Activated T-helper 17 cell treated with anti-CD3 and anti-CD28 coated beads, Interleukin-2, amount 50 U/mL, for 72 hours (primary cell): ENCODE measurements at regions not wholly inside any gene's neighbourhood (a gene's known extent, or its start where the extent isn't known, plus 50 kb on each side); places are given as distances from the start of the nearest gene placed in this dataset.

Experiments
- ATAC-seq: fragments of 150-1000 bp; cut with Tn5 transposase; replicated peaks from 2 replicates; pipeline ENCODE4 v1.10.0; 2021; ENCODE audit warnings: mild to moderate bottlenecking, moderate library complexity
- H3K27ac Mint-ChIP-seq: one replicate; pipeline ENCODE4 v1.8.0; 2022; ENCODE audit warnings: mixed read lengths
- H3K27me3 Mint-ChIP-seq: one replicate; pipeline ENCODE4 v1.8.0; 2022; ENCODE audit warnings: mixed read lengths
- H3K36me3 Mint-ChIP-seq: one replicate; pipeline ENCODE4 v1.8.0; 2022; ENCODE audit warnings: low read depth, mild to moderate bottlenecking, mixed read lengths
- H3K4me1 Mint-ChIP-seq: one replicate; pipeline ENCODE4 v1.8.0; 2022; ENCODE audit warnings: mixed read lengths
- H3K4me3 Mint-ChIP-seq: one replicate; pipeline ENCODE4 v1.8.0; 2022; ENCODE audit warnings: mild to moderate bottlenecking, mixed read lengths
- H3K9me3 Mint-ChIP-seq: one replicate; pipeline ENCODE4 v1.8.0; 2022; ENCODE audit warnings: mixed read lengths

- ATAC-seq: no peak
- Mint-ChIP-seq H3K27ac (no peak overlapping the region), H3K4me1 (no peaks in the 10 kb centered on the region), H3K4me3 (no peak overlapping the region), H3K9me3 (peaks cover 4% of the 10 kb centered on the region), H3K36me3 (no peaks in the 10 kb centered on the region), H3K27me3 (peaks cover 20% of the 10 kb centered on the region)
Observed at GRCh38 chr10:111171183-111171582, 94.4 kb downstream of the ADRA2A start.

GRCh38 chr10:111175787-111176186, 99.0 kb downstream of the ADRA2A start:
- no peak for ATAC-seq
- Mint-ChIP-seq H3K27me3 (peaks cover 34% of the 10 kb centered on the region), H3K36me3 (no peaks in the 10 kb centered on the region), H3K27ac (no peak overlapping the region), H3K9me3 (peaks cover 4% of the 10 kb centered on the region), H3K4me3 (no peak overlapping the region), H3K4me1 (no peaks in the 10 kb centered on the region)

DNA sequence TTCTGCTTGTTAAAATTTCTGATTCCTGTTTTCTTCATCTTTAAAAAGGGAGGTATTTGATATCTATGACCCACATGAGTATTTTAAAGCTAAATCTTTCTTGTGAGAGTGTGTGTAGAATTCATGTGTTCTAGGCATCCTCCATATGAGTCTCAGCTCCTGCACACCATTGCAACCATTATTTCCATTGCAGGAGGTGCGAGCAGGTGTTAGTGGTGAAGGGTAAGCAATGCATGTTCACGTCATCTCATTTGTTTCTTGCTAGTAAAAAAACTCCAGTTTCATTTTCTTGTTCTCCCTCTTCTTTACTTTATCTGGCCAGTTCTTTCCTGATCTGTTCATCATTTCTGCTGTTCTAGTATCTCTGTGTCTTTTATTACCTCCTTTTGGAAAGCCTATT, 100.5 kb downstream of the ADRA2A start:
- Mint-ChIP-seq H3K36me3 (no peaks in the 10 kb centered on the region), H3K4me1 (no peaks in the 10 kb centered on the region), H3K27ac (no peak overlapping the region), H3K27me3 (peaks cover 30% of the 10 kb centered on the region), H3K9me3 (peaks cover 4% of the 10 kb centered on the region), H3K4me3 (no peak overlapping the region)
- ATAC-seq: no peak

DNA sequence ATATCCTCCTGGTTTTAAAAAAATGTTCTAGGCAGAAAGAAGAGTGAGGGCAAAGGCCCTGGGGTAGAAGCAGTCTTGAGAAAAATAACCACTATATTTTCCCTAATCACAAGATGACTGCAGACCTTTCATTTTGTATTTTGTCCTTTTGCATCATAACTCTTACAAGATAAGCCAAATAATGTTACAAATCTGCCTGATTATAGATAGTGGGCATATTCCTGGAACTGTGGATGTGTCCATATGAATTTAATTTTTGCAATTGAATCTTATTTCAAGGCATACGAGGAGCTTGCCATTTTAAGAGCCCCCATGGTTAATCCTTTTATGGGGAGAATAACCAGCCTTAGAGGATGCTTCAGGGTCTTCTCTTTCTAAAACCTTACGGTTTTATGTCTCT, 102.7 kb downstream of the ADRA2A start:
- Mint-ChIP-seq H3K36me3 (no peaks in the 10 kb centered on the region), H3K9me3 (peaks cover 2% of the 10 kb centered on the region), H3K4me3 (no peak overlapping the region), H3K27ac (no peak overlapping the region), H3K27me3 (peaks cover 22% of the 10 kb centered on the region), H3K4me1 (no peaks in the 10 kb centered on the region)
- no peak for ATAC-seq

GRCh38 chr10:111186358-111186757, 109.5 kb downstream of the ADRA2A start:
- Mint-ChIP-seq H3K4me1 (no peaks in the 10 kb centered on the region), H3K9me3 (no peaks in the 10 kb centered on the region), H3K27ac (no peak overlapping the region), H3K27me3 (peaks cover 10% of the 10 kb centered on the region), H3K4me3 (no peak overlapping the region), H3K36me3 (no peaks in the 10 kb centered on the region)
- ATAC-seq: no peak

- H3K4me3 Mint-ChIP-seq: no peak overlapping the region
- no peaks in the 10 kb centered on the region for H3K4me1 Mint-ChIP-seq
- no peak overlapping the region for H3K27ac Mint-ChIP-seq
- H3K27me3 Mint-ChIP-seq: peaks cover 9% of the 10 kb centered on the region
- ATAC-seq: no peak
- H3K36me3 Mint-ChIP-seq: no peaks in the 10 kb centered on the region
- no peaks in the 10 kb centered on the region for H3K9me3 Mint-ChIP-seq
Observed at GRCh38 chr10:111187096-111187495, 110.3 kb downstream of the ADRA2A start.

- Mint-ChIP-seq H3K4me1 (no peaks in the 10 kb centered on the region), H3K27me3 (peaks cover 24% of the 10 kb centered on the region), H3K9me3 (no peaks in the 10 kb centered on the region), H3K4me3 (no peak overlapping the region), H3K36me3 (no peaks in the 10 kb centered on the region), H3K27ac (no peak overlapping the region)
- ATAC-seq: no peak
Observed at GRCh38 chr10:111199587-111199986, 122.8 kb downstream of the ADRA2A start.

GRCh38 chr10:111200505-111201186, 123.8 kb downstream of the ADRA2A start:
- Mint-ChIP-seq H3K27me3 (peaks cover 27% of the 10 kb centered on the region), H3K36me3 (no peaks in the 10 kb centered on the region), H3K4me3 (no peak overlapping the region), H3K4me1 (no peaks in the 10 kb centered on the region), H3K9me3 (no peaks in the 10 kb centered on the region), H3K27ac (no peak overlapping the region)
- ATAC-seq: no peak

- no peak for ATAC-seq
- Mint-ChIP-seq H3K27ac (no peak overlapping the region), H3K27me3 (peaks cover 28% of the 10 kb centered on the region), H3K36me3 (no peaks in the 10 kb centered on the region), H3K9me3 (no peaks in the 10 kb centered on the region), H3K4me1 (no peaks in the 10 kb centered on the region), H3K4me3 (no peak overlapping the region)
Observed at GRCh38 chr10:111203615-111204014, 126.8 kb downstream of the ADRA2A start.

DNA sequence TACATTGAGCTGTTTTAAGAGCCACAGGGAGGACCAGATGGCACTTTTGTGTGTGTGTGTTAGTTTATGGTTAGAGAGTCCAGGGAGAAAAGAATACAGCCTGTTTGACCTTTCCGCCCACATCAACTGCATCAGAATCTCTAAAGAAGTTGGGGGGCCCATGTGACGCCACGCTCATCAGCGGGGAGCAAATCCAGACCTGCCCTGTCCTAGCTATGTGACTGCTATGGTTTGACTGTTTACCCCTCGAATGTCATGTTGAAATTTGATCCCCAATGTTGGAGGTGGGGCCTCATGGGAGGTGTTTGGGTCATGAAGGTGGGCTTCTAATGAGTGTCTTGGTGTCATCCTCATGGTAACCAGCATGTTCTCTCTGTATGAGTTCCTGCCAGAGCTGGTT, 128.0 kb downstream of the ADRA2A start:
- Mint-ChIP-seq H3K27me3 (peaks cover 20% of the 10 kb centered on the region), H3K36me3 (no peaks in the 10 kb centered on the region), H3K9me3 (no peaks in the 10 kb centered on the region)

DNA sequence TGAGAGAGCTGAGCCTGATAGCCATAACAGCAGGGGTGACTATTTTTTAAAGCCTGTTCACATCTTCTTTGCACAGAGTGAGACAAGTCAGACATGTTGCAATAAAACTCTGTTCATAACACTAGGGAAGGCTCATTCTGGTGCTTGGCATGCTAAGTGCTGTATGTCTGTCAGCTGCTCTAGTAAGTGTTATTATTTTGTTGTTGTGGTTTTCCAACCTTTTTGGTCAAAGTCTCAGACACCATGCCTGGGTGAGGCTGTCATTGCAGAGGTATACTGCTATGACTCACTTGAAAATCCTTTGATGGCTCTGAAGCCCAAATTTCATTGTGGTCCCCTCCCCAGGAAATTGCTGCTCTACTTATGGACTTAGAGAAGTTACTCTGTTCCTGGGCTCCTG, 129.7 kb downstream of the ADRA2A start:
- Mint-ChIP-seq H3K36me3 (no peaks in the 10 kb centered on the region), H3K4me1 (no peaks in the 10 kb centered on the region), H3K27ac (no peak overlapping the region), H3K27me3 (peaks cover 15% of the 10 kb centered on the region), H3K4me3 (no peak overlapping the region), H3K9me3 (no peaks in the 10 kb centered on the region)
- no peak for ATAC-seq

More for the DNA sequence above, 128.0 kb downstream of the ADRA2A start:
- H3K27ac Mint-ChIP-seq: no peak overlapping the region
- no peak for ATAC-seq
- no peaks in the 10 kb centered on the region for H3K4me1 Mint-ChIP-seq
- no peak overlapping the region for H3K4me3 Mint-ChIP-seq

- Mint-ChIP-seq H3K36me3 (no peaks in the 10 kb centered on the region), H3K4me3 (no peak overlapping the region), H3K27me3 (peaks cover 15% of the 10 kb centered on the region), H3K9me3 (no peaks in the 10 kb centered on the region), H3K27ac (no peak overlapping the region), H3K4me1 (no peaks in the 10 kb centered on the region)
- ATAC-seq: no peak
Observed at GRCh38 chr10:111207500-111207899, 130.7 kb downstream of the ADRA2A start.

- Mint-ChIP-seq H3K4me1 (no peaks in the 10 kb centered on the region), H3K27ac (no peak overlapping the region), H3K9me3 (no peaks in the 10 kb centered on the region), H3K4me3 (no peak overlapping the region), H3K36me3 (no peaks in the 10 kb centered on the region), H3K27me3 (peaks cover 15% of the 10 kb centered on the region)
- ATAC-seq: no peak
Observed at GRCh38 chr10:111208951-111209350, 132.1 kb downstream of the ADRA2A start.

DNA sequence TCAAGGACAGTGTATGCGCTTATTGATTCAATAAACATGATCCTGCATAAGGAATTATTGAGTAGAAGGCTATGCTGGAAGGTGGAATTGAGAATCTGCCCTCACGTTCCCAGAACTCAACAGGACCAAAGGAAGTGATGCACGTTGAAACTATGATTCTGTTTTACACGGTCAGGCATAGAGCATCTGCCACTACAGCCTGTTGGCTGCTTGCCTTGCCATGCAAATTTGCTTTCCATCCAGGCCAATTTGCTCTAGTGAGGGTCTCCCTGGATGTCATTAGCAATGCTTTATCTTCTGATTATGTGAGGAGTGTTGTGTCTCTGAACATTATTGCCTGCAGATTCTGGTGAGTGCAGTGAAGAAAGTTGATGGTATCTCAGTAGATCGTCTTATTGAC, 132.9 kb downstream of the ADRA2A start:
- Mint-ChIP-seq H3K27me3 (peaks cover 13% of the 10 kb centered on the region), H3K4me3 (no peak overlapping the region), H3K4me1 (no peaks in the 10 kb centered on the region), H3K9me3 (no peaks in the 10 kb centered on the region), H3K27ac (no peak overlapping the region), H3K36me3 (no peaks in the 10 kb centered on the region)
- no peak for ATAC-seq

DNA sequence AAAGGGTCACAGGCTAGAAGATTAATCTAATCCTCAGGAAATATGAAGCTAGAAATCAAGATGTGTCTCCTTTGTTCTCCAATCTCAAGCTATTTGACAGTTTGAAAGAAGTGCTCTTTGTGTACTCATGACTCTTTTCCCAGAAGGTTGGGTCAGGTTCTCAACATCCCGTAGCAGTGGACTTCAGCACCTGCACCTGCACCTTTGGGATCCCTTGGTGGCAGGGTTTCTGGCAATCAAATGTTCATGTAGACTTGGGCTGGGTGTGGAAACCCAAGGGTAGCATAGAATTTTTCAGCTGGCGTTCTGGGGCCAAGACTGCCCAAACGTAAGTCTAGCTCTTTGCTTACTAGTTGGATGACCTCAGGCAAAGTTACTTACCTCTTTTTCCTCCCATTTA, 134.4 kb downstream of the ADRA2A start:
- Mint-ChIP-seq H3K4me3 (no peak overlapping the region), H3K36me3 (no peaks in the 10 kb centered on the region), H3K9me3 (no peaks in the 10 kb centered on the region), H3K27ac (no peak overlapping the region), H3K4me1 (no peaks in the 10 kb centered on the region), H3K27me3 (peaks cover 9% of the 10 kb centered on the region)
- no peak for ATAC-seq

- no peak for ATAC-seq
- Mint-ChIP-seq H3K4me1 (no peaks in the 10 kb centered on the region), H3K4me3 (no peak overlapping the region), H3K36me3 (no peaks in the 10 kb centered on the region), H3K9me3 (no peaks in the 10 kb centered on the region), H3K27me3 (peaks cover 9% of the 10 kb centered on the region), H3K27ac (no peak overlapping the region)
Observed at GRCh38 chr10:111211706-111212105, 134.9 kb downstream of the ADRA2A start.
